HG03159 (cell line): ENCODE measurements at regions not wholly inside any gene's neighbourhood (a gene's known extent, or its start where the extent isn't known, plus 50 kb on each side); places are given as distances from the start of the nearest gene placed in this dataset.
"Not testable (repeated sequence)": the region's sequence is repeated elsewhere in the genome, so short reads cannot be mapped to it uniquely, and the experiment has no call there.

ENCODE experiments used
- ATAC-seq: cut with Tn5 transposase; IDR thresholded peaks from one replicate; pipeline ENCODE4 v1.9.1; 2021; ENCODE audit warnings: mild to moderate bottlenecking, moderate library complexity; ENCODE audit not compliant: unreplicated experiment

DNA sequence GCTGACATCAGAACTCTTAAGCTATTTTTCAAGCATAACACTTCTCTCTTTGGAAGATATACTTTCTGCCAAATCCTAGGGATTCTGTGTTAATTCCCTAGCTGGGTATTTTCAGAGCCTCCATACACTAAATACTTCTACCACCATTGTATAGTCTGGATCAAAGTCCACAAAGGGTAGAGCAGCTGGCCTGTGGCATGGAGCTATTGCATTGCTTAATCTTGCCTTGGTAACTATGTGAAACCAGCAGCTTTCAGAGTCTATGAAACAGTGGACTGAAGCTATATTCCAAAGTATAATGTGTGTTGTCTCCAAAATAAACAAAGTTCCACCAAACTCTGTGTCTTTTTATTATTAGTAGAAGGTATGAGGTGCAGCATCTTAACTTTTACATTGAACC is 296.9 kb upstream of the CDH19 start:
- ATAC-seq = no peak

DNA sequence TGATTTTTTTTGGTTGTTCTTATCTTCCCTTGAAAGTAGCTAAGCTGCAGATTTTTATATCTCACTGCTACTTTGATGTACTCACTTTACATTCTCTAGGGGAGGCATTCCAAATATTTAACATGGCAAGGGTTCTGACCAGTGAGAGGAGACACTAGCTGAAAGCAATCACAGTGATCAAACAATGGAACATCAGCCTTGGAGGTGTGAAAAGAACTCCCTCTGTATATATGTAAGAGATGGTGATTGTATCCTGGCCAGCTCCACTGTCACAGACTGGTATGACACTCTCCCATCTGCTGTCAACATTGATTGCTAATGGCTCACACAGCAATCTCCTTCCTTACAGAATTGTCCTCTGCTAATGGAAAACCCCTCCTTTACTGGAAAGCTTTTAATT is 291.7 kb upstream of the CDH19 start:
- no peak for ATAC-seq

DNA sequence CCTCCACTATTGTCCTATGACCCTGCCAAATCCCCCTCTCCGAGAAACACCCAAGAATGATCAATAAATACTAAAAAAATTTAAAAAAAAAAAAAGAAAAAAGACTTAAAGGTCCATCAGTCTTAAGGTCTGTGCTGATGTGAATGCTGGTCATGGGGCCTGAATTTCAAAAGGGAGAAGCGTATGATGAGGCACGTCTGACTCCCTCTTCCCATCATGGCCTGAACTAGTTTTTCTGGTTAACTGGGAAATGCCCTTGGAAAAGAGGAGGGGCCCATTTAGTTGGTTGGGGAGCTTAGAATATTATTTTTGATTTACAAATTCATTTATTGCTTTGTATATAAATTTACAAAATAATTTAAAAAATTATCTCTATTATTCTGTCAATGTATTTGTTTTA is 291.0 kb upstream of the CDH19 start:
- no peak for ATAC-seq

GRCh38 chr18:66892388-66892787 is 288.5 kb upstream of the CDH19 start:
- ATAC-seq = not testable (repeated sequence)

GRCh38 chr18:66874812-66875474 is 271.1 kb upstream of the CDH19 start:
- ATAC-seq = no peak

GRCh38 chr18:66874375-66874774 is 270.5 kb upstream of the CDH19 start:
- ATAC-seq = no peak

- ATAC-seq = no peak
Observed at GRCh38 chr18:66873899-66874298, 270.0 kb upstream of the CDH19 start.

- ATAC-seq = no peak
Observed at GRCh38 chr18:66872277-66872676, 268.4 kb upstream of the CDH19 start.

DNA sequence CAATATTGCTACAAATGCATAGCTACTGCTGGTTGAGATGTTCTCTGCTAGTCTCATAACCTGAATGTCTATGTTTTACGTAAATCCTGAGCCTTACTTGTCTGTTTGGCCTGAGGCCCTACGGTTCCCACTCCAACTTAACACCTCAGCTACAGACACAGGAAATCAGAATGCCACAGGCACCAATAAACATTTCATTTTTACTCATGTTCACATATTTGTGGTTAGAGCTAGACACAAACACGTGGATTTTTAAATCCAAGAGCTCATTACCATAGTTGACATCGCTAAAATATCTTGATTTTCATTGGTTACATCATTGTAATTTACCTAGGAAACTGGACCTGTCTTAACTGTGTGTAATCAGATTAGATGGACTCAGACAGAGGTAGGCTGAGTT is 263.8 kb upstream of the CDH19 start:
- ATAC-seq = no peak

DNA sequence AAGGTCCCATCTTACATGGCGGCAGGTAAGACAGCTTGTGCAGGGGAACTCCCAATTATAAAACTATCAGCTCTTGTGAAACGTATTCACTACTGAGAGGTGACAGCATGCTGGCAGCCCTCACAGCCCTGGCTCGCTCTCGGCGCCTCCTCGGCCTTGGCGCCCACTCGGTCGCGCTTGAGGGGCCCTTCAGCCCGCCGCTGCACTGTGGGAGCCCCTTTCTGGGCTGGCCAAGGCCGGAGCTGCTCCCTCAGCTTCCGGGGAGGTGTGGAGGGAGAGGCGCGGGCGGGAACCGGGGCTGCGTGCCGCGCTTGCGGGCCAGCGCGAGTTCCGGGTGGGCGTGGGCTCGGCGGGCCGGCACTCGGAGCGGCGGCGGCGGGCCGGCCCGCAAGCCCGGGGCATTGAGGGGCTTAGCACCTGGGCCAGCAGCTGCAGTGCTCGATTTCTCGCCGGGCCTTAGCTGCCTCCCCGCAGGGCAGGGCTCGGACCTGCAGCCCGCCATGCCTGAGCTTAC is 262.6 kb upstream of the CDH19 start:
- not testable (repeated sequence) for ATAC-seq

DNA sequence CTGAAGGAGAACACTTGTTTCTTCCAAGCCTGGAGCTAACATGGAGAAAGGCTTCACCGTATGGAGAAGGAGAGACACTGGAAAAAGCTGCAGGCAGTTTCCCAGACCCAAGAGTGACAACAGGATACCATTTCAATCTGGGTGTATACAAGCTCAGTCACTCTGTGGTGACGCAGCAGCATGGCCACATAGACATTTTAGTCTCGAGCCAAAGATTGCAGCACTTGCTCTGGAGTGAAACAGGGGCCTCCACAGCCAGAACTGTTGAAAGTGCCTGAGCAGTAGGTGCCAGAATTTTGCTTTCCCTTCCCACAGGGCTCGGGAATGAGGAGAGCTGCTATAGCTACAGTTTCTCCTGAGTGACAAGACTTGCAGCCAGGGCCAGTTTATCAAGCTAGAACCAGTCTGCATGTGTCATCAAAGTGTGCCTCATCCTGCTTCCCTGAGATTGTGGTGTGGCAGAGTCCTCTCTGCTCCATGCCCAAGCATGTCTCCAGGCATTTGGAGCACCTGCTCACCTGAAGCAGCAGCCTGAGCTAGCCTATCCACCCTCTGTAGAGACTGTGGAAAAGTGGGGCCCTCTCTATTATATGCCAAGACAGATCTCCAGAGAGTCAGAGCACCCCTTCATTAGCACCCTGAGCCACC is 234.6 kb upstream of the CDH19 start:
- ATAC-seq = no peak

DNA sequence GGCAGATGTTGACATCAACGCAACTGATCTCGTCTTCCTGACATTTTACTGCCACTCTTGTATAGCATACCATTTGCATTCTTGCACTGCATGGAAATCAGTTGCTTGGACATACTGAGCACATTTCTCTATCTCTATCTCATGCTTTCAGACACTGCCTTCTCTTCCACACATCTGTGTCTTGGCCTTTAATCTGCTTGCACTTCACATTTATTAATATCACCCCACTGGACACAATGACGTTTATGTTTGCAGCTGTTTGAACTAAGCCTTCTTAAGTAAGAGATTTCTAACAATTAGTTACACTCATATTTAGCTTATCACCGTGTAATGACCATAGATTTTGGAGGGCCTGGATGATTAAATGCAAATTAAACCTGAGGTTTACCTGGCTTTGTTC is 229.8 kb upstream of the CDH19 start:
- no peak for ATAC-seq

DNA sequence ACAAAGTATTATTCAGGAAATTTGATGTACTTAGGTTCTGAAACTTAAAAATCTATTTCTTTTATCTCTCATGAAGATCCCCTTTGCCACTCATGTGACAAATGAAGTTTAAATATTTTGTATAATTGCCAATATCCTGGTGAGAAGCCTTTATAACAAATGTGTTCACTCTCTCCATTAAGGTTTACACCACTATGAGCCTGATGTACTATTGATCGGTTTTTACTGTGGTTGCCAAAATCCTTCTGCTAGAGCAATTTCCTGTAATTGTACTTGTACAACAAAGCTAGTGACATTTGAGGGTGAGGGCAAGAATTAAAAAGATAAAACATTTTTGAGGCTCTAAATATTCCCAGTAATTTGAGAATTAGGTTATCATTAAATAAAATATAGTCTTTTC is 222.3 kb upstream of the CDH19 start:
- no peak for ATAC-seq

DNA sequence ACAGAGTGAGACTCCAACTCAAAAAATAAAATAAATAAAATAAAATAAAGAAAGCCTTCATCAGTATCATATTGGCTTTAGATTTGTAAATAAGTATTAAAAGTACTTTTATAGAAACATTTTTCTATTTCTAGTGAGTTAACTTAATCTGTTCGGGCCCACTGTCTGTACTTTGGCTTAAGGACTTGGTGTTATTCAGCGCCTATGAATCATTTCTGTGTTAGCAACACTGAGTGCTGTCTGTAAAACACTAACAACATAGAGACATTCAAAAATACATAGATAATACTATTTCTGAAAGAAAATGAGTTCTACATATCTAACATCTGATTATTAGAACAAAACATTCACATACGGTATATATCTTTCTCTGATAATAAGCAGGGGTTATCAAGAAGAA is 221.5 kb upstream of the CDH19 start:
- no peak for ATAC-seq

GRCh38 chr18:66819235-66819634 is 215.3 kb upstream of the CDH19 start:
- no peak for ATAC-seq

- no peak for ATAC-seq
Observed at GRCh38 chr18:66813138-66813537, 209.2 kb upstream of the CDH19 start.

- ATAC-seq = no peak
Observed at GRCh38 chr18:66795051-66795450, 191.2 kb upstream of the CDH19 start.

DNA sequence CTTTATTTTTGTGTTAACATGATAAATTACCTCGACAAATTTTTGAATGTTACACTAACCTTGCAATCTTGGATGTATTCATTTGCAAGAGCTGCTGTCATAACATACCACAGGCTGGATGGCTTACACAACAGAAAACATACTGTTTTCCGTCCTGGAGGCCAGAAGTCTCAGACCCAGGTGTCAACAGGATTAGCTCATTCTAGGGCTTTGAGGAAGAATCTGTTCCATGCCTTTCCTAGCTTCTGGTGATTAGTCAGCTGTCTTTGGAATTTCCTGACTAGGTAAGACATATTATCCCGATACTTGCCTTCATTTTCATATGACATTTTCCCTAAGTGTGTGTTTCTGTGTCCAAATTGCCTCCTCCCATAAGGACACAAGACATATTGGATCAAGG is 188.6 kb upstream of the CDH19 start:
- ATAC-seq = no peak

DNA sequence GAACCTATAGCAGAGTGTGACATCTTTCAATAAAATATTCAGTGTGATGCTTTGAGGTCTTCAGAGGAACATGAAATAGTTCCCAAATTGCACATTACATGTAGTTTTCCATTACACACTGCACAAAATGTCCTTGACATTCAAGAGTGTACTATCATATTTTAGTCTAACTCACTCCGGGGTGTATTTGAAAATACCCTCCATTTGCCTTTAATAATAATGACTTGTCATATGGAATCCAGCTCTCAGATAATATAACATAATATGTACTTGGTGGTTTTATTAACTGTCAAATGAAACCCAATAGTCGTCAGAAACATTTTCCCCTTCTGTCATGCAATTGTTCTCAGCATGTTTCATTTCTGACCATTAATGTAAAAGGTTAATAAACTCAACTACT is 176.7 kb upstream of the CDH19 start:
- ATAC-seq = no peak

GRCh38 chr18:66778048-66778447 is 174.2 kb upstream of the CDH19 start:
- ATAC-seq = no peak

DNA sequence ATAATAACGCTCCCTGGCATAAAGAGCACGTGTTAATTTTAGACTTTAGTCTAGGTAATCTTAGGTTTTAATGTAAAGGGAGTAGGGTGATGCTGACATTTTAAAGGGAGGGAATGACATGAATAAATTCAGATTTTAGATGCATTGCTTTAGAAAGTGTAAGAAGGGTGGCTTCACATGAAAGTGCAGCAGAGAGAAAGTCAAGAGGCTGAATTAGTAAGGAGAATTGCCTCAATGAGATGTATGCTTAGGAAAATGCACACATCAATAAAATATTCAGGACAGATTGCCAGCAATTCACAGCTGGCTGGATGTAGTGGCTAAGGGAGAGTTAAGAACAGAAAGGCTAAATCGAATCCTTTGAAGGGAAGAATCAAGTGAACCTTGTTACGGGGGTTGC is 165.5 kb upstream of the CDH19 start:
- ATAC-seq = no peak

GRCh38 chr18:66764230-66764629 is 160.3 kb upstream of the CDH19 start:
- ATAC-seq = no peak

- ATAC-seq = no peak
Observed at GRCh38 chr18:66761166-66761565, 157.3 kb upstream of the CDH19 start.
